HG03457 (cell line): ENCODE measurements at regions not wholly inside any gene's neighbourhood (a gene's known extent, or its start where the extent isn't known, plus 50 kb on each side); places are given as distances from the start of the nearest gene placed in this dataset.

ENCODE experiments used
- ATAC-seq: cut with Tn5 transposase; IDR thresholded peaks from one replicate; pipeline ENCODE4 v1.9.1; 2021; ENCODE audit warnings: moderate number of reproducible peaks; ENCODE audit not compliant: unreplicated experiment

- no peak for ATAC-seq
These were observed 59.9 kb downstream of the HTR1B start for GRCh38 chr6:77403424-77403823.

- no peak for ATAC-seq
These were observed 62.1 kb downstream of the HTR1B start for GRCh38 chr6:77401231-77401630.

GRCh38 chr6:77397561-77397960 lies 65.7 kb downstream of the HTR1B start:
- ATAC-seq: no peak

- ATAC-seq: no peak
These were observed 73.9 kb downstream of the HTR1B start for GRCh38 chr6:77389402-77389801.

GRCh38 chr6:77383026-77383425 lies 80.3 kb downstream of the HTR1B start:
- no peak for ATAC-seq

GRCh38 chr6:77373955-77374354 lies 89.3 kb downstream of the HTR1B start:
- ATAC-seq: no peak

GRCh38 chr6:77371748-77372147 lies 91.5 kb downstream of the HTR1B start:
- ATAC-seq: no peak

- no peak for ATAC-seq
These were observed 94.5 kb downstream of the HTR1B start for GRCh38 chr6:77368660-77369313.

- ATAC-seq: no peak
These were observed 96.5 kb downstream of the HTR1B start for GRCh38 chr6:77366798-77367197.

GRCh38 chr6:77363702-77364101 lies 99.6 kb downstream of the HTR1B start:
- no peak for ATAC-seq

- ATAC-seq: no peak
These were observed 101.2 kb downstream of the HTR1B start for GRCh38 chr6:77362055-77362454.

- ATAC-seq: no peak
These were observed 102.3 kb downstream of the HTR1B start for GRCh38 chr6:77361018-77361417.

- no peak for ATAC-seq
These were observed 106.5 kb downstream of the HTR1B start for GRCh38 chr6:77356821-77357220.

- ATAC-seq: no peak
These were observed 108.7 kb downstream of the HTR1B start for GRCh38 chr6:77354581-77354980.

GRCh38 chr6:77353129-77353528 lies 110.2 kb downstream of the HTR1B start:
- ATAC-seq: no peak

GRCh38 chr6:77341058-77341986 lies 122.0 kb downstream of the HTR1B start:
- ATAC-seq: no peak

- no peak for ATAC-seq
These were observed 123.0 kb downstream of the HTR1B start for GRCh38 chr6:77340331-77340730.

GRCh38 chr6:77339926-77340325 lies 123.4 kb downstream of the HTR1B start:
- no peak for ATAC-seq

- ATAC-seq: no peak
These were observed 125.9 kb downstream of the HTR1B start for GRCh38 chr6:77337392-77337791.

- no peak for ATAC-seq
These were observed 129.2 kb downstream of the HTR1B start for GRCh38 chr6:77334093-77334492.

GRCh38 chr6:77332915-77333623 lies 130.2 kb downstream of the HTR1B start:
- ATAC-seq: no peak

GRCh38 chr6:77326711-77327110 lies 136.6 kb downstream of the HTR1B start:
- ATAC-seq: no peak
